WTC11 (cell line): ENCODE measurements at regions not wholly inside any gene's neighbourhood (a gene's known extent, or its start where the extent isn't known, plus 50 kb on each side); places are given as distances from the start of the nearest gene placed in this dataset.

Source experiments
- ATF1 ChIP-seq: sonication (generic); formaldehyde crosslinking; IDR thresholded peaks from 2 replicates; pipeline ENCODE4 v1.8.1; 2023; ENCODE audit warnings: mild to moderate bottlenecking, moderate library complexity, missing genetic modification reagents
- CREM ChIP-seq: sonication (generic); formaldehyde crosslinking; IDR thresholded peaks from 2 replicates; pipeline ENCODE4 v1.8.1; 2022; ENCODE audit warnings: mild to moderate bottlenecking, missing genetic modification reagents, moderate library complexity
- CTCF ChIP-seq: fragments of 200-600 bp; IDR thresholded peaks from 2 replicates; pipeline ENCODE4 v1.8.0; 2022; ENCODE audit warnings: antibody characterized with exemption
- NFE2L1 ChIP-seq: sonication (generic); formaldehyde crosslinking; IDR thresholded peaks from 2 replicates; pipeline ENCODE4 v1.8.1; 2023; ENCODE audit warnings: missing genetic modification reagents
- USF2 ChIP-seq: sonication (generic); formaldehyde crosslinking; IDR thresholded peaks from 2 replicates; pipeline ENCODE4 v1.8.1; 2023; ENCODE audit warnings: mild to moderate bottlenecking, missing genetic modification reagents, moderate library complexity
- ZNF671 ChIP-seq: fragments of 250-450 bp; sonication (Bioruptor Pico); IDR thresholded peaks from 2 replicates; pipeline ENCODE4 v1.8.0; 2021; ENCODE audit warnings: mild to moderate bottlenecking

GRCh38 chr6:163714179-163714578 is 299.7 kb downstream of the QKI start:
- no peak for TF ChIP-seq ZNF671 (CRISPR knock-in tag)
- TF ChIP-seq CTCF = no peak
- no peak for TF ChIP-seq USF2
- no peak for TF ChIP-seq NFE2L1 (CRISPR knock-in tag)
- no peak for TF ChIP-seq ATF1 (CRISPR knock-in tag)
- no peak for TF ChIP-seq CREM (CRISPR knock-in tag)
